H54 (cell line): ENCODE measurements at regions not wholly inside any gene's neighbourhood (a gene's known extent, or its start where the extent isn't known, plus 50 kb on each side); places are given as distances from the start of the nearest gene placed in this dataset.

Experiments
- DNase-seq: peaks from one replicate; pipeline ENCODE4 v3.0.0; 2011; ENCODE audit warnings: low spot score, mixed read lengths; ENCODE audit not compliant: insufficient read length
- FAIRE-seq: peaks from 3 replicates; lab custom pipeline; 2011; peaks lifted over from hg19 to GRCh38; lab: Jason Lieb, UNC
- POLR2A ChIP-seq: IDR thresholded peaks from 2 replicates; pipeline ENCODE4 v1.6.1; 2011; ENCODE audit warnings: low read depth, mild to moderate bottlenecking, low read length

DNA sequence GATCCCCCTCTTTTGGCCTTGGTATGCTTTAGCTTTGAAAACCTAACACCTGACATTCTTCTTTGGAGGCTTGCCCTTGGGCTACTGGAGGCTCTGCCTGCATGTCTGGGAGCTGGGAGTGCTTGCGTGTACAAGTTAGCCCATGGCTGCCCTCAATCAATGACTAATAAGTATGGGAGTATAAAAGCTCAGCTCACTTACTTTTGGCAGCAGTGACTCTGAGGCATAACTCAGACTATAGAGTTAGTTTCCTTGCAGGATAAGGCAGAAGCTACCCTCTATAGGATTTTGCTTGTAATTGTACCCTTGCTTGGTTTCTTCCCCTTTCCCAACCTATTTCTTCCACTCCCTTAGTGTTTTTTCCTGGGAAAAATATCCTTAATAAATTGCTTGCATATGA is 247.9 kb downstream of the PPP1R2C start:
- DNase-seq (no peak), FAIRE-seq (no peak)
- TF ChIP-seq POLR2A = no peak

DNA sequence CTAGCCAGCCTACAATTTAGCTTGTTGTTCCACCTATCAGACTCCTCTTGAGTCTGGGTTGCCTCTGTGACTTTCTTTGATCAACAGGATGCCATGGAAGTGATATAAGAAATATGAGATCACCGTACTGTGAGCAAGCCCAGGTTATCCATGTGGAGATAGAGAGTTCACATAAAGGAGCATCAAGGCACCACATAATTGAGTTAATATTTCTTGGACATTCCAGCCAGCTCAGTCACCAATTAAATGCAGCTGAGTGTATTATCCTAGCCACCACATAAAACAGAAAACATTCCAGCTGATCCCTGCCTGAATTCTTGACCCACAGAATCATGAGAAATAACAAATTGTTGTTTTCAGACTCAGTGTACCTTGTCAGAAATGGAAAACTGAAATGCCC is 253.6 kb downstream of the PPP1R2C start:
- no peak for FAIRE-seq
- no peak for DNase-seq
- no peak for TF ChIP-seq POLR2A

- TF ChIP-seq POLR2A = no peak
- no peak for FAIRE-seq
These were observed 258.2 kb downstream of the PPP1R2C start for GRCh38 chrX:42519666-42520231.

DNA sequence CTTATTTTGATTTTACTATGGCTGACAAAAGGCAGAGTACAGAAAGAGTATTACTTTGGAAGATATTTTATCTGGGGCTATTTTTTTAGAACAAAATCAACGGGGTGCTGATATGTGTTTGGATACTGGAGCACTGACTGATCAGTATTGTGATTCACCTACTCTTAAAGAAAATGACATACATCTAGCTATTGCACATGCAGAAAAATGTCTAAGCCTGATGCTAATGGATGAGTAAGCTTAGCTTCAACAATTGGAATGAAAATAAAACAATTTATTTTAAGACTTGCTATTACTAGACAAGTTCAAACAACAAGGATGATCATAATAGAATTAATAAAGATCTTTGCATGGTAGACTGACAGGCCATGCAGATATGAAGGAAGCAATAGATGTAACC is 262.0 kb downstream of the PPP1R2C start:
- FAIRE-seq (no peak), DNase-seq (no peak)
- no peak for TF ChIP-seq POLR2A

More at GRCh38 chrX:42519666-42520231, 258.2 kb downstream of the PPP1R2C start:
- DNase-seq = no peak

- no peak for TF ChIP-seq POLR2A
- no peak for DNase-seq
- no peak for FAIRE-seq
These were observed 272.9 kb downstream of the PPP1R2C start for GRCh38 chrX:42505016-42505415.

DNA sequence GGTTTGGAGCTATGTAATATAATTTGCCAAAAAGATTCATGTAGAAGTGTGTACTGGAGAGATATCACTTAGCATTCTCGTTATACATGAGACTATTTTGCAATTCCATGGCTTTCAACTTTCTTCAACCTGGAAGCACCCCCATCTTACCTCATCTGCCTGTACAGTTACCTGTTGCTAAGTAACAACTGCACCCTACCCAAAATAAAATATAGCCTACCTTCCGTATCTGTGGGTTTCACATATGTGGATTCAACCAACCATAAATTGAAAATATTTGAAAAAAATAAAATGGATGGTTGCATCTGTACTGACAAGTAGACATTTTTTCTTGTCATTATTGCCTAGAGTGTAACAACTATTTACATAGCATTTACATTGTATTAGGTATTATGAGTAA is 278.3 kb downstream of the PPP1R2C start:
- FAIRE-seq (no peak), DNase-seq (no peak)
- TF ChIP-seq POLR2A = no peak

- no peak for TF ChIP-seq POLR2A
- DNase-seq (no peak), FAIRE-seq (no peak)
These were observed 280.6 kb downstream of the PPP1R2C start for GRCh38 chrX:42497356-42497755.

- no peak for TF ChIP-seq POLR2A
- DNase-seq (no peak), FAIRE-seq (no peak)
These were observed 281.7 kb downstream of the PPP1R2C start for GRCh38 chrX:42496239-42496638.

- DNase-seq (no peak), FAIRE-seq (no peak)
- TF ChIP-seq POLR2A = no peak
These were observed 282.8 kb downstream of the PPP1R2C start for GRCh38 chrX:42495139-42495538.

- DNase-seq (no peak), FAIRE-seq (no peak)
- no peak for TF ChIP-seq POLR2A
These were observed 286.6 kb downstream of the PPP1R2C start for GRCh38 chrX:42491137-42491907.

DNA sequence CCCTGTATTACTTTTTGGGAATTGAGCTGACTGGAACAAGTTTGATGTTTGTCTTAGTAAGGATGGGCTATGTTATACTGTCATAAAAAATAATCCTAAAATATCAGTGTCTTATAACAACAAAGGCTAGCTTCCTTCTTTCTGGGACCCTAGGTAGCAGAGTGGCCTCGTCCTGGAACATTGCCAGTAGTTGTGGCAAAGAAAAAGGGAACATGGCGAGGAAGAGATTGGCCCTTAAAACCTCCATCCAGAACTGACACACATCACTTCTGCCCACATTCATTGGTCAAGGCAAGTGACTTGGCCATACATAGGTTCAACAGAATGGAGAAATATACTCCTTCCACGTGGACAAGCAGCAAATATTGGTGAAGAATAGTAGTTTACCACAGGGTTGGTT is 287.9 kb downstream of the PPP1R2C start:
- DNase-seq (no peak), FAIRE-seq (no peak)
- TF ChIP-seq POLR2A = no peak

DNA sequence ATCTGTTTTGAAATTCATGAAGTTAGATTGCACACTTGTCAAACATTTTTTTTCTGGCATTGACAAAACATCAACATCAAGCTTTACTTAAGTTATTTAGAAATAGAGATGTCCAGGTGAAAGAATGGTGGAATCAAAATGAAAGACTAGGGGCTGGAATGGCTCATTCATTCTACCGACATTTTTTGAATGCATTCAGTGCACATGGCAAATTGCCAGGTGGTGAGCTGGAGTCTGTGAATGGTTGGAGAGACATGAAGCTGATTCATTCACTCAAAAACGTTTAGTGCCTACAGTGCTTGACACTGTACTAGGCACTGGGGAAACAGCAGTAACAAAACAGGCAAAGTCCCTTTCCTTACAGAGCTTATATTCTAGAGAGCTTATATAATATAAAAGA is 292.4 kb downstream of the PPP1R2C start:
- TF ChIP-seq POLR2A = no peak
- DNase-seq = no peak
- no peak for FAIRE-seq

DNA sequence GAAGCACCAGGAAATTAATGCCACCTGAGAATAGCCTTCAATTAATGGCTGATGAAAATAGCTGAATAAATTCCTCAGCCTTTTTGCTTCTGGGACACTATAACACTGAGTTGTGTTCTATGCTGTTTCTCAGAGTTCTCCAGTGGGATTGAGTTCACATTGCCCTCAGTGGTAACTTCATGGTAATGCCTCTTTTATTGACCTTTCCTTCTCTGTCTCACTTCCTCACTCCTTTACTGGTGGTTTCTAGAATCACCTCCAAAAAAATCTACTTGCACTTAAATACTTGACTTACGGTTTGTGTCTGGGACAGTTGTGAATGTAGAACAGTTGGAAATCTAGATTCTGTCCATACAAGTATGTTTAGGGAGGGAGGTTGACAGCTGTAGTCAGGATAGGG is 293.7 kb downstream of the PPP1R2C start:
- TF ChIP-seq POLR2A = no peak
- DNase-seq (no peak), FAIRE-seq (no peak)

GRCh38 chrX:42477396-42477795 is 300.6 kb downstream of the PPP1R2C start:
- DNase-seq (no peak), FAIRE-seq (no peak)
- TF ChIP-seq POLR2A = no peak

DNA sequence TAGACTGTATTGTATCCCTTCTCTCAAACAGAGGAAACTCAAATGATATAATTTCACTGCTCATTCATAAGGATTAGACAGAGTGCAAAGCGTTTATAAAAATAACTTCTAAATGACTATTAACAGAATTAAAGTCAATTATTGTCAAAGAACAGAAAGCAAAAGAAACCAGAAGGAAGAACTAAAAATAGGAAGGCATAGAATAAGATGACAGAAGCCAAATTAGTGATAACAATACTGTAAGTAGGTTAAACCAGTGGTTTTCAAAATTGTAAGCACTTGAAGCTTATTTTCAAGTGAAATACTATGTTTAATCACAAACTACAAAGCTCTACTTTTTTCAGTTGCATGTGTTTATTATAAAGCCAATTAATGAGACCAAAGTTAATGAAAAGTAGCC is 305.2 kb downstream of the PPP1R2C start:
- DNase-seq (no peak), FAIRE-seq (no peak)
- no peak for TF ChIP-seq POLR2A
